GM19452 (cell line): ENCODE measurements at regions not wholly inside any gene's neighbourhood (a gene's known extent, or its start where the extent isn't known, plus 50 kb on each side); places are given as distances from the start of the nearest gene placed in this dataset.
"Not testable (repeated sequence)": the region's sequence is repeated elsewhere in the genome, so short reads cannot be mapped to it uniquely, and the experiment has no call there.

ENCODE experiments used
- ATAC-seq: cut with Tn5 transposase; IDR thresholded peaks from one replicate; pipeline ENCODE4 v1.9.1; 2021; ENCODE audit not compliant: unreplicated experiment

DNA sequence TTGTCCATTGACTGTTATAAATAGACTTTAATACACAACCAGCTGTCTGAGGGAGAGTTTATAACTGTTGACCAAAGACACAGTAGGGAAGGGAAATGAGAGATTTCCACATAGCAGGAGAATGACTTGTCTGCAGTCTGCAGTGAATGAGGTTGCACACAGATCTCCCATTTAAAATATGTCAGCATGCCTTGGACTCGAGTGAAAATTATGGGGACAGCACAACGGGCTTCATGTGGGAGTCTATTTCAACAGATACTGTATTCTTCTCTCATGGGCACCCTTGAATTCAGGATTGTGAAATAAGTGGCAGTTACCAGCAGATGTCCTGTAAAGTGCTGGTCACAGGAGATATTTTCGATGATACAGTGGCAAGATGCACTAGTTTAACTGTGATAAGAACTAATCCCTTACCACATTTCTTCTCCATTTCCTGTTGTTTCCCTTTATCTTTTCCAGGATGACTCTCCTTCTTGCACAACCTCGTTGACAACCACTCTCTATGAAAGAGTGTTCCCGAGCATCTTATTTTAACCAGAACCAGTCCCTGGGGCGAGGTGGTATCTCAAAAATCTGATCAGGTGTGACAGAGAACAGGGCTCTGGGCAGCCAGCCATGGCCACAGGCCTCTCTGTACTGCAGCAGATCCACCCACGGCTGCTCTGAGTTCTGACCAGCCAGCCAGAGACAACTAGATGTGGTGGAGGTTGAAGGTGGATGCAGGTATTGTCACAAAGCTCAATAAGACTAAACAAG is 51.5 kb upstream of the MAP3K1 start:
- ATAC-seq: no peak

DNA sequence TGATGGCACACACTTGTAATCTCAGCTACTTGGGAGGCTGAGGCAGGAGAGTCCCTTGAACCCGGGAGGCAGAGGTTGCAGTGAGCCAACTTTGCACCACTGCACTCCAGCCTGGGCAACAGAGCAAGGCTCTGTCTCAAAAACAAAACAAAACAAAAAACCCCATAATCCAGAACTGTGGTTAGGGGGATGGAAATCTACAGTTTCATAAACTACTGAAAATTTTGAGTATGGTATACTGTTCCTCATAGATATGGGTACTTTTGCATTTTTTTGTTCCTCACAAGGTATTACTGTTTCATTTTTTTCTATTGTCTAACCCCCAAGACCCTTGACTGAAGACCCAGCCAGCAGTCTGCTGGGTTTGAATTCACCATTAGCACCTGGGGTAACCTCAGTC is 52.2 kb upstream of the MAP3K1 start:
- no peak for ATAC-seq

DNA sequence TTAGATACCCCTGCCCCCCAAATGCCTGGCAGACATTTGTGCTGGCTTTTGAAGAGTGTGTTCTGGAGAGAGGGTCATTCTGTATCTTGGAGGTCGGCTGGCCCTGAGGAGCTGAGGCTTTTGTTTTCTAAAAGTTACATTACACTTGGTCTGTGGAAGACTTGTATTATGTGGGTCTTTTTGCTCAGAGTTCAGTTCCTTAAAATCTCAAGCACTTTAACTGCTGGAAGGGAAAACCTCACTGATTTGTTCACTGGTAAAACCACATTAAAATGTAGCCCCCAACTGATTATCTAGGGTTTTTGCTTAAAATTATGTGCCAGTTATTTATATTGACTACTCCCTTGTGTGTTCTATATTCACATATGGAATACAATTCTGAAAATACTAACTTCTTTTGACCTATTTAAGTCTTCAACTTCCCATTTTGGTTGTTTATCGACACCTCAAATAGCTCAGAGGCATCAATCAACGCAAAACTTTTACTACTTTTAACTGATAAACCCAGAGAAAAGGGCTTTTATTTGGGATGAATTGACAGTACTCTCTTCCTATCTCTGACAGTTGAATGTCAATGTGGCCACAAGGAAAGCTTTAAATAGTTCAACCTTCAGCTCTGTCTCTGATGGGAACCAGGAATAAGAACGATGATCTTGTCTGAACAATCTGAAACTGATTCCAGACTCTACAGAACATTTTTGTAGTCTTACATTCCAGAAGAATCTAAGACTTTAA is 54.0 kb upstream of the MAP3K1 start:
- no peak for ATAC-seq

DNA sequence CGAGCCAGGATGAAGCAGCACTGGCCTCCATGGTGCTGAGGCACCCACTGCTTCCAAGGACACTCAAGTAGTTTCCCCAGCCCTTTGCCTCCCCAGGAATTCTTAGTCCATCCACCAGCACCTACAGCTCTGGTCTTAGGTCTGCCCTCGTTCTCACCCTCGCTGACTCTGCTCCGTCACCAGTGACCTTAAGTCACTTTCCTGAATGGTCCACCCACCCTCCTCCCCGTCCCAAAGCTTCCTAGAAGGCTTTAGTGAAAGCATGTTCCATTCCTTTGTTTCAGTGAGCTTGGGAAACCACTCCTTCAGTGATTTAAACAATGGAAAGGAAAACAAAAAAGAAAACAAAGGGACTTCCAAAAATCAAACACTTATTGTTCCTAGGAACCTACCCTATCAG is 54.6 kb upstream of the MAP3K1 start:
- ATAC-seq: no peak

GRCh38 chr5:56759521-56760216 is 55.7 kb upstream of the MAP3K1 start:
- no peak for ATAC-seq

DNA sequence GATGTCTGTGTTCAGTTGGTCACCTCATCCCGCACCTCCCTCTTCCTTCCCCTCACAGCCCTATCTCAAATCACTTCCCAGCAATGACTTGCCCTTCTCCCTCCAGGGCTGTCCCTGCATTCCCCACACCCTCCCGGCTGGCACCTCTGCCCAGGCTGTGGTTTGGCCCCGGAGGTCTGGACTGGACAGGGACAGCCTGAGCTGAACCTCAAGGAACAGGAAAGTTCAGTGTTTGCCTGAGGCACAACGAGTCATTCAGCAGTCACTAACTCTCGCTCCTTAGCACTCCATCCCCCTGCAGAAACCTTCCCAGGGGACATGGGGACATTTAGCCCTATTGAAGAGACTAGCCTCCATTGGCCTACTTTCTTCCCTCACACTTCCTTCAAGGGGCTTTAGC is 58.3 kb upstream of the MAP3K1 start:
- ATAC-seq: no peak

DNA sequence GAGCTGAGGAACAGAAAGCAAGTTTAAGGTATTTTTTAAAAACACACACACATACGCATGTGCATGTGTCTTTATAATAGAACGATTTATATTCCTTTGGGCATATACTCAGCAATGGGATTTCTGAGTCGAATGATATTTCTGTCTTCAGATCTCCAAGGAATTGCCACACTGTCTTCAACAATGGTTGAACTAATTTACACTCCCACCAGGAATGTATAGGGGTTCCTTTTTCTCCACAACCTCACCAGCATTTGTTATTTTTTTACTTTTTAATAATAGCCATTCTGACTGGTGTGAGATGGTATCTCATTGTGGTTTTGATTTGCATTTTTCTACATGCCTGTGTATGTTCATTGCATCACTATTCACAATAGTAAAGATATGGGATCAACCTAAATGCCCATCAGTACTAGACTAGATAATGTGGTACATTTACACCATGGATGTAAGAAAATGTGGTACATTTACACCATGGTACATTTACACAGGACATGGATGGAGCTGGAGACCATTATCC is 60.3 kb upstream of the MAP3K1 start:
- ATAC-seq: no peak

GRCh38 chr5:56753588-56753987 is 61.8 kb upstream of the MAP3K1 start:
- not testable (repeated sequence) for ATAC-seq

GRCh38 chr5:56751572-56752313 is 63.6 kb upstream of the MAP3K1 start:
- ATAC-seq: no peak

DNA sequence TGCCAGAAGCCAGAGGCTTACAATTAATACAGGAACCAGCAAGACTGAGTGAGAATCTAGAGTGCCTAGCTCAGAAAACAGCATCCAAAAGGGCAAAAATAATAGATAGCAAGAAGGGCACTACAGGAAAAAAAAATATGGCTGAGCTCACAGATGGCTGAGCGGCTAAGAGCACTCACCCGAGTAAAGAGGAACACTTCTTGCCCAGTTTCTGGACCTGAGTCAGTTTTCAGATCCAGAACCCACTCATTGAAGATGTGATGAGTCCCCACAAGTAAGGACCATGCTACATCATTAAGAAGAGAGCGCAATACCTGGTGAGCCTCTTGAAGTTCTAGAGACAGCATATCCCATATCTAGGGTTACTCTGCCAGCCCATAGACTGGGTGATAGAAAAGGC is 65.5 kb upstream of the MAP3K1 start:
- no peak for ATAC-seq

DNA sequence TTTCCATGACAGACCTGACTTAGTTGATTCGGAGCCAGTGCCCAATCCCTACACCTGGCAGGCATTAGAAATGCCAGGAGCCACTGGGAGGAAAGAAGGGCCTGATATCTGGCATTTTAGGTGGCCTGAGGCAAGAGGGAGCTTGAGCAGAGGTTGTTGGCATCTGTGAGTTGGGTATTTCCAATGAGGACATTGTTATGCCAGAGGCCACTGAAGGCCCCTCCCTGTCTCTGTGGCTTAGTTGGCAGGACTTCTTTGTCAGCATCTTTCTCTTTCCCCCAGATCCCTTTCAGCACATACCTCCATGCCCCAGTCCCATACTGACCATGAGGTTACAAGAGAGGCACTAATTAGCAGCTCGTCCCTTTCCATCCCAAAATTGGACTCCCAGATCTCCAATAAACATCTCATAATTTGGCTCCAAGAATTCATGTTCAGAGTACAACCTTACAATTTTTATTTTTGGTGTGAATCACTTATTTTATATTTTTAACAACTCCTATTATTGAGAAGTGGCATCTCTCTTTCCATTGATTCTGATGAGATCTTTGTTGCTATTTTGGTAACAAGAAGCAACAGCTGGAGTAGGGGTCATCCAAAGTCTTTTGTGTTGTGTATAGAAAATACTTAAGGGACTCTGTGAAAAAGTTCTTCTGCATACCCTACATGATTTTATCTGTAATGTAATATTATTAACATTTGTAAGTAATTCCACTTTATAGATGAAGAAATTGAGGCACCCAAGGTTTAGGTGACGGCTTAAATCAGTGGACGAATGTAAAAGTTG is 68.6 kb upstream of the MAP3K1 start:
- no peak for ATAC-seq

DNA sequence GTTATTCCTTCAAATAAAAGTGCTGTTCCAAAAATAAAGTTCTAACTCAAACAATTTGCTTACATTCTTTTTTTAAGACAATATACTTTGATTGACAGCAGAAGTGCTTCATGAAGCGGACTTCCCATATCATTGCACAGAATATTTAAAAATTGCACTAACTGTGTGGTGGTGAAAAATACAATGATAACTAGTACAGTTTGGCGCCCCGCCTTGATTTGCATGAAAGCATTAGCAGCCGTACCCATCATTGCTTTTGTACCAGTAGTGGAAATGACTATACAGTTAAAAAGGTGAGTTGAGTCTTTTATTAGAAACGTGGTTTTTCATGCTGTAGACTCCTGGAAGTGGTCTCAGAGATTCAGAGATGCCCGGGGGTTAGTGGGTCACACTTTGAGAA is 69.5 kb upstream of the MAP3K1 start:
- ATAC-seq: no peak

DNA sequence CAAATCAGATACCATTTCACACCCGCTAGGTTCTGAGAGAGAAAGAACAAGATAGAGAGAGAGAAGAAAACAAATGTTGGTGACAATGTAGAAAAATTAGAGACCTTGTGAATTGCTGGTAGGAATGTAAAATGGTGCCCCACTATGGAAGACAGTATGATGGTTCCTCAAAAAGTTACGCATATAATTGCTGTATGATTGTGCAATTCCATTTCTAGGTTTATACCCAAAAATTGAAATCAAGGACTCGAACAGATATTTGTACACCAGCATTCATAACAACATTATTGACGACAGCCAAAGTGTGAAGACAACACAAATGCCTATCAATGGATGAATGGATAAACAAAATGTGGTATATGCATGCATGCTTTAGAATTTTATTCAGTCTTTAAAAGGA is 74.5 kb upstream of the MAP3K1 start:
- no peak for ATAC-seq

GRCh38 chr5:56739990-56740389 is 75.4 kb upstream of the MAP3K1 start:
- ATAC-seq: no peak

- ATAC-seq: no peak
Observed at GRCh38 chr5:56737951-56738606, 77.3 kb upstream of the MAP3K1 start.

DNA sequence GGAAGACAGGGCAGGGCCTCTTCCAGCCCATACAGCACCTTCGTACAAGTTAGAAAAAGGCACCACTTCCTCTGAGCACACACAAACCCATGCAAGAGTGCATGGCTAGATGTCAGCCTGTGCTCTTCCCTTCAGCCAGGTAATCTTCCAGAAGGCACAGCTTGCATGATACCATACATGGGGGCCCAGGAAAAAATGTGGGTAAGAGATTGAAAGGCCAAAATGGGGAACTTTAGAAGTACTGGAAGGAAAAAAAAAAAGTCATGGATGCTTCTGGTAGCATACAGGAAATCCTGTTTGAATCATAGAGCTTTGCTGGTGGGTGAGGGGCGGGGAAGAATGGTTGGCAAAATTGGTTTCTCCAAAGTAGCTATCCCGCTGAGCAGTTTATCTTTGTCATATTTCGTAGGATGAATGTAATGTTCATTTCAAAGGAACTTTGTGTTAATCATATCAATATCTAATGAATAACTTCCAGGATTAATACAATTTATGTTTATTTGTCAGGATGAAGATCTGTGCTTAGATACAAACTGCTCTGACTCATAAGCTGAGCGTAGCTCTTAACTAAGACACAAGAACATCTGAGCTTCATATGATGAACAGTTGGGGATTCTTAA is 78.2 kb upstream of the MAP3K1 start:
- ATAC-seq: no peak

- ATAC-seq: no peak
Observed at GRCh38 chr5:56735849-56736641, 79.3 kb upstream of the MAP3K1 start.

DNA sequence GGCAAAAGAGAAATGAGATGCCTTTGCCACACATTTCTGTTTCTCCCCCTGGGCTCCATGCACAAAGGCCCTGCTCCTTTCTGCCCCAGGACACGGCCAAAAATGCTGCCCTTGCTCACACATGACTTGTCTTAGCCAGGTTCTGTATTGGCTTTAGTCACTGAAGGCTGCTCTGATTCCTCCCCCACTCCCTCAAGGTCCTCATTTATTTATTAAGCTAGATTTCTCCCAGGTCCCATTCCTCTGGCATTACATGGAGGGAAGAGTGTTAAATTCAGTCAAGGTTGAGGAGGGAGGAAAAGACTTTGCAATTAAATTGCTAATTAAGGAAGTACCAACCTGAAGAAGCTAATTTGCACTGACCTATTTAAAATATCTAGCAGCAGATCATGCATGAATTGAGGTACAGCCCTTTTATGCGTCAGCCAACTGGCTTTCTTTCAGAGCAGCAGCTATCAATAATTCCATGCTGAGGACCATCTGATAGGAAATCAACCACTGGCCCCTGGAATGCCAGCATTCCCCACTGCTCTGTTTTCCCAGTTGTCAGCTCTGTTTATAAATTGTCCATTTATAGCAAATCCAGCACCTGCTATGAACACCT is 81.2 kb upstream of the MAP3K1 start:
- ATAC-seq: no peak
